OCI-LY7 (cell line): ENCODE measurements at regions not wholly inside any gene's neighbourhood (a gene's known extent, or its start where the extent isn't known, plus 50 kb on each side); places are given as distances from the start of the nearest gene placed in this dataset.

Source experiments
- BruUV-seq: library from RNA; stranded (reverse); fragments of 400-500 nt; replicated peaks from 2 replicates; lab custom pipeline; 2021; lab: Mats Ljungman, UMichigan
- CTCF ChIA-PET: fragments of 300-600 bp; sonication (Branson Sonifier 250); formaldehyde crosslinking; loops from one replicate; lab custom pipeline; 2022; ENCODE audit warnings: antibody characterized with exemption; ENCODE audit not compliant: unreplicated experiment; lab: Charles Lee
- POLR2A ChIA-PET: fragments of 300-600 bp; sonication (Branson Sonifier 250); formaldehyde crosslinking; loops from one replicate; lab custom pipeline; 2022; ENCODE audit warnings: antibody characterized with exemption; lab: Charles Lee
- DNase-seq: peaks from one replicate; pipeline ENCODE4 v3.0.0-alpha.2; 2015; ENCODE audit warnings: low spot score
- H2AFZ ChIP-seq: fragments of 200-600 bp; sonication (generic), shearing (Covaris generic); 2 replicates; pipeline ENCODE4 v1.6.1; 2014; ENCODE audit warnings: mild to moderate bottlenecking, antibody characterized with exemption, low read length, moderate library complexity
- H3K27ac ChIP-seq: fragments of 200-600 bp; sonication (generic); 2 replicates; pipeline ENCODE4 v1.5.1; 2014; ENCODE audit warnings: mixed run types, low read depth, mild to moderate bottlenecking, moderate library complexity, low read length, inconsistent platforms; ENCODE audit not compliant: poor library complexity, severe bottlenecking
- H3K36me3 ChIP-seq: fragments of 200-600 bp; sonication (generic); 2 replicates; pipeline ENCODE4 v1.6.1; 2014; ENCODE audit warnings: mild to moderate bottlenecking, antibody characterized with exemption, low read length, moderate library complexity, mixed read lengths; ENCODE audit not compliant: insufficient read depth
- H3K4me1 ChIP-seq: fragments of 200-600 bp; sonication (generic); 2 replicates; pipeline ENCODE4 v1.5.1; 2014; ENCODE audit warnings: mild to moderate bottlenecking, low read length; ENCODE audit not compliant: insufficient read depth, poor library complexity, severe bottlenecking
- H3K4me2 ChIP-seq: fragments of 200-600 bp; sonication (generic); 2 replicates; pipeline ENCODE4 v1.6.1; 2014; ENCODE audit warnings: mild to moderate bottlenecking, low read length
- H3K4me3 ChIP-seq: fragments of 200-600 bp; sonication (generic); 2 replicates; pipeline ENCODE4 v1.5.1; 2014; ENCODE audit warnings: mild to moderate bottlenecking, low read depth, low read length; ENCODE audit not compliant: poor library complexity, severe bottlenecking
- H3K79me2 ChIP-seq: fragments of 200-600 bp; sonication (generic); 2 replicates; pipeline ENCODE4 v1.6.1; 2016; ENCODE audit warnings: low read depth, mild to moderate bottlenecking, low read length, moderate library complexity, mixed read lengths; ENCODE audit not compliant: insufficient read depth
- H3K9me2 ChIP-seq: fragments of 200-600 bp; sonication (generic); 2 replicates; pipeline ENCODE4 v1.6.1; 2016; ENCODE audit warnings: mild to moderate bottlenecking, low read length, mixed read lengths; ENCODE audit not compliant: insufficient read depth
- H3K9me3 ChIP-seq: fragments of 200-600 bp; sonication (generic); 2 replicates; pipeline ENCODE4 v1.6.1; 2014; ENCODE audit warnings: mild to moderate bottlenecking, mixed run types, low read length, mixed read lengths
- H4K20me1 ChIP-seq: fragments of 200-600 bp; sonication (generic); 2 replicates; pipeline ENCODE4 v1.6.1; 2014; ENCODE audit warnings: mild to moderate bottlenecking, antibody characterized with exemption, low read length, moderate library complexity, mixed read lengths; ENCODE audit not compliant: insufficient read depth
- CTCF ChIP-seq: fragments of 200-600 bp; sonication (generic); conservative IDR thresholded peaks from 2 replicates; pipeline ENCODE4 v1.5.1; 2014; ENCODE audit warnings: mild to moderate bottlenecking, antibody characterized with exemption, low read length, moderate library complexity, mixed read lengths
- EZH2phosphoT487 ChIP-seq: fragments of 200-600 bp; sonication (generic); IDR thresholded peaks from 2 replicates; pipeline ENCODE4 v1.6.1; 2018; ENCODE audit warnings: low read depth, borderline replicate concordance, mild to moderate bottlenecking, mixed run types, antibody characterized with exemption, low read length, moderate library complexity, mixed read lengths
- intact Hi-C: fragments of 100-400 bp; cut with micrococcal nuclease; formaldehyde crosslinking; loops from one replicate; pipeline ENCODE4 v1.10.0; 2022; ENCODE audit not compliant: unreplicated experiment

- no peak overlapping the region for H3K4me2 ChIP-seq
- no peaks in the 10 kb centered on the region for H3K9me3 ChIP-seq
- no peaks in the 10 kb centered on the region for H4K20me1 ChIP-seq
- intact Hi-C loops, result no loop called here
- no peaks in the 10 kb centered on the region for H3K79me2 ChIP-seq
- CTCF ChIA-PET, result no interaction called here
- DNase-seq, result no peak
- no peak for TF ChIP-seq EZH2phosphoT487
- no peak for TF ChIP-seq CTCF
- POLR2A ChIA-PET, result no interaction called here
- no peaks in the 10 kb centered on the region for H3K36me3 ChIP-seq
- H3K4me1 ChIP-seq, result no peaks in the 10 kb centered on the region
- BruUV-seq, result no TSS peak
- H3K27ac ChIP-seq, result no peak overlapping the region
- H2AFZ ChIP-seq, result no peak overlapping the region
- H3K9me2 ChIP-seq, result no peaks in the 10 kb centered on the region
- no peak overlapping the region for H3K4me3 ChIP-seq
Measured at GRCh38 chr22:49540913-49541692, 286.6 kb downstream of the BRD1 start.

GRCh38 chr22:49540084-49540912 lies 287.4 kb downstream of the BRD1 start:
- intact Hi-C loops, result no loop called here
- ChIA-PET POLR2A (no interaction called here), CTCF (no interaction called here)
- H3K4me1 ChIP-seq, result no peaks in the 10 kb centered on the region
- H3K9me2 ChIP-seq, result no peaks in the 10 kb centered on the region
- no peak overlapping the region for H3K27ac ChIP-seq
- no peak overlapping the region for H3K4me3 ChIP-seq
- no peak overlapping the region for H3K4me2 ChIP-seq
- H3K36me3 ChIP-seq, result no peaks in the 10 kb centered on the region
- no peak for DNase-seq
- no peaks in the 10 kb centered on the region for H3K79me2 ChIP-seq
- TF ChIP-seq EZH2phosphoT487 (no peak), CTCF (no peak)
- H3K9me3 ChIP-seq, result no peaks in the 10 kb centered on the region
- no TSS peak for BruUV-seq
- H4K20me1 ChIP-seq, result no peaks in the 10 kb centered on the region
- H2AFZ ChIP-seq, result no peak overlapping the region
